Activated CD8-positive, alpha-beta memory T cell treated with anti-CD3 and anti-CD28 coated beads for 1 hour (primary cell): ENCODE measurements at regions not wholly inside any gene's neighbourhood (a gene's known extent, or its start where the extent isn't known, plus 50 kb on each side); places are given as distances from the start of the nearest gene placed in this dataset.
"Not testable (repeated sequence)": the region's sequence is repeated elsewhere in the genome, so short reads cannot be mapped to it uniquely, and the experiment has no call there.

ENCODE experiments used
- DNase-seq, 2 donors: peaks; one replicate each; pipeline ENCODE4 v3.0.0-alpha.2; 2020; ENCODE audit warnings: low read depth in 1 of 2; ENCODE audit errors: extremely low read depth in 1 of 2

DNA sequence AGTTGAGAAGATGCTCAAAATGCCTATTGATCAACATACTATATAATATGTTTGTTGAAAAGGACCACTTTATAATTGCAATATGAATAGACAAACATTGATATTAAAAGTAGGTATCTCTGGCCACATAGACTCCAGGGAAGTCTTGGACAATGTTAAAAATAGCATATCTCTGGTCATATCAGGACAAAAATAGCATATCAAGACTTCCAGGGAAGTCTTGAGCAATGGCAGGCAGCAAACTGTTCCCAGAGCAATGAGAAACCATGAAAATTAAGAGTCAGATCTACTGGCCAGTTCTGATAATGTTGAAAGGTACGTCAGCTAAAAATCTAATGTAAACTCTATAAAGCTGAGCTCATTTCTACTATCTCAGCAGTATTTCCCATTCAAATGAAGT lies 1130.3 kb upstream of the CITED2 start:
- no peak for DNase-seq

GRCh38 chr6:140500849-140501248 lies 1126.4 kb upstream of the CITED2 start:
- no peak for DNase-seq

- no peak for DNase-seq
Measured at GRCh38 chr6:140499607-140500006, 1125.2 kb upstream of the CITED2 start.

DNA sequence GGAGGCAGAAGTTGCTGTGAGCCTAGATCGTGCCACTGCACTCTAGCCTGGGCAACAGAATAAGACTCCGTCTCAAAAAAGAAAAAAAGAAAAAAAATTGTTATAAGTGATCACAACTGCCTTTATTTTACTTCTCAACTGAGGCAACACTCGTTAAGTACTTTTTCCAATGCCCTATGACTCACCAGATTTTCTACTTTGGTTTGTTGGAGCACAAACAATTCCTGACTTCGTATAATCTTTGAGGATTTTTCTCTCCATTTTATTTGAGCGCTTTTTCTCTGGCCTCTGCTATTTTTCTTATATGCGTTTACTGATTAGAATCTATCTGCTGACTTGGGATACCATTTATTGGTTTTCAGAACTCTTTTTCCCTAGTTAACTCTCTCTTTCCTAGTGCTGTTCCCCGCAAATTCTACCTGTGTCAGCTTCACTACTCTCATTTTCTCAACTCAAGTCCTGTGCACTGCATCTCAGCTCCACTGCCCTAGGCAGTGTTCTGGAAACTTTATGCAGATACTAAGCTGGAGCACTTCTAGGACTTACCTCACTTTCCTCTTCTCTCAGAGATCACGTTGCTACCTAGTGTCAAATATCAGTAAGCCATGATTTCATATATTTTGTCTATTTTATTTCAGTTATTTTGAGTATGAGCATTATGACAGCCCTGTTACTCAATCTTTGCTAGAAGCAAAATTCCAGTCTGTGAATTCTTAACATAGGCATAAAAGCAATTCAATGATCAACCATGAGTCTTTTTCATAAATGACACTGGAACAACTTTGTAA lies 1120.1 kb upstream of the CITED2 start:
- no peak for DNase-seq

- not testable (repeated sequence) for DNase-seq
Measured at GRCh38 chr6:140493470-140493869, 1119.0 kb upstream of the CITED2 start.

DNA sequence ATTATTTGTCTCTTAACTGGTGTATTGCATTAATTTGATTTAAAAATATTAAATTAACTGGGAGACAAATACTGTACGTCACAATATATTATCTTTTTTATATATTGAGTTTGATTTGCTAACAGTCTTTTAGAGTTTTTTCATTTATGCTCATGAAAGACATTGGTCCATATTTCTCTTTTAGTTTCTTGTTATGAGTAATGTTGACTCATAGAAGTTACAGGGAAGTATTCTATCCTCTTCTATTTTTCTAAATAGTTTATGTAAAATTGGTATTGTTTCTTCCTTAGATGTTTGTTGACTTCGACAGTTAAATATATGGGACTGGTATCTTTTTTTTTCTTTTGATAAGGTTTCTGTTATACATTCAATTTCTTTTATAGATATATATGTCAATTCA lies 1115.6 kb upstream of the CITED2 start:
- DNase-seq: no peak

- DNase-seq: no peak
Measured at GRCh38 chr6:140487586-140487985, 1113.1 kb upstream of the CITED2 start.

DNA sequence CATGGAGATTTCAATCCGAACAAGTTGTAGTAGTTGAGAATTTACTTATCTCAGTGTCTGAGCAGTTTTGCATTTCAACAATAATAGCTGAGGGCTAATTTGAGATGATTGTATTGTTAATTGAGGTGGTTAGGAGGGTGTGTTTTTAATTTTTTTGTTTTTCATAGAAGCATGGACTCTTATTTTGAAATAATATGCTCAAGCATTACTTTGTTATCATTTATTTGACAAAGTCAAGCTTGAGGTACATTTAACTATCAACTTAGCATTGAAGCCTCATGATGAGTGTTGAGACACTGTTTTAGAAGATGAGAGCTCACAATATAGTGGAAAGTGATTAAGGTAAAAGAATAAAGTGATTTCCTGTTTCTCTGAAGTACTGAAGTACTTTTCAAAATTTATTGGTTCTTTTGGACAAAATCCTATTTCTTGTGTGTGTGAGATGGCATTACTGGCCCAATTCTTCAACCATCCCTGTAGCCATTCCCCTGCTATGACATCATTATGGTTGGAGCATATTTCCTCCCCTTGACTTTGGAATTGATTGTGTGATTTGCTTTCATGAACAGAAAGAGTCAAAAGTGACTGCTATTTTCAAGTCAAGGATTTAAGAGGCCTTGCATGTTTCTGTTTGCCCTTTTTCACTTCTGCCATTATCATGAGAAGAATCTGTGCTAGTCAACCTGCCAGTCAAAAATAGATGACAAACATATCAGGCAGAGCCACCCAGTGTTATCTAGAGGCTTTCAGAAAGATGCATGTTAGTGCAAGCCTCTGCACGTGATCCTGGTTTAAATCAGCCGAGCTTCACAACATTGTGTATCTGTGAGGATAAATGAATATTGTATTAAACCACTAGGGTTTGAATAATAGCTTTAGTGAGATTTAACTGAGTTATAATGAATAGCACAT lies 1112.3 kb upstream of the CITED2 start:
- no peak for DNase-seq

DNA sequence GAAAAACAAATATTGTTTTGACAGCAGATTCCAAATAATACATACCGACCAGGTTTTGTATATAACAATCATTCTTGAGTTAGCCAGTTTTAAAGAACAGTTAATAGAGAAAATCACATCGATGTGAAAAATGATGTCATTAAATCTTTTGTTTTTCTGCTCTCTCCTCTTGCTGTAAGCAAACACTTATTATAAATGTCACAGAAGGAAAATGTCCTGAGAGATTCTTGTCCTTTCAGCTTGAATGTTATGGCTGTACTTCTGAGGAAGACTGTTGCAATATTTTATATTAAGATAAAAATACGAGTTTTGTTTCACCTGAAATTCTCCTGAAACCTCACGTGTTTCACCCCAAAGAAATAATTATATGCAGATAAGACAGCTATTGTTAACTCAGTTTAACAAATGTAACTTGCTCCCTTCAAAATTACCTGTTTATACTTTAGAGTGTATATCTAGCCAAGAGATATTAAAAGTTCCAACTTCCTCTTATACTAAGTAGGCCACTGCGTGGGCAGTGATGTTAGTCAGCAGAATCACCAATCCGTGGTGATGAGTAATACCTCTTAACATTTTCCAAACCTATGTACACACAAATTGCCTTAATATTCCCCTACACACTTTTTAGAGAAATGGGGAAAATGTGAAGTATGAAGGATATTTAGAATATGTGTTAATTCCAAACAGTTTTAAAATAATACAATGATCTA lies 1111.4 kb upstream of the CITED2 start:
- DNase-seq: no peak

GRCh38 chr6:140480852-140481251 lies 1106.4 kb upstream of the CITED2 start:
- no peak for DNase-seq

- DNase-seq: no peak
Measured at GRCh38 chr6:140478631-140479030, 1104.2 kb upstream of the CITED2 start.

DNA sequence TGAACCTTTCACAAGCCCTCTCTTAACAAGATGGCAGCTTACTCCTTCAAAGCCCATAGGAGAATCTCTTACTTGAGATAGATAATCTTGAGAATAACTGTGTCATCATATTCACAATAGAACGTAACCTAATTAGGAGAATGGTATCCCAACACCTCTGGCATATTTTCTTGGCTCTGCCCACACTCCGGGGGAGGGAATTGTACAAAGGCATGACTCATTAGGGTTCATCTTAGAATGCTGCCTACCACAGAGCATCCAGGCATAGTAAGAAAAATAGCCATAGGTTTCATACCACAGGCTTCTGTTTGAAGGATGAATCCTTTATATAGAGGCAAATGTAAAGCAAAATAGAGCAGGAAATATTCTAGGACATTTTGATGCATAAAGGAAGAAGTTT lies 1100.6 kb upstream of the CITED2 start:
- DNase-seq: no peak

- DNase-seq: no peak
Measured at GRCh38 chr6:140464720-140465119, 1090.3 kb upstream of the CITED2 start.

DNA sequence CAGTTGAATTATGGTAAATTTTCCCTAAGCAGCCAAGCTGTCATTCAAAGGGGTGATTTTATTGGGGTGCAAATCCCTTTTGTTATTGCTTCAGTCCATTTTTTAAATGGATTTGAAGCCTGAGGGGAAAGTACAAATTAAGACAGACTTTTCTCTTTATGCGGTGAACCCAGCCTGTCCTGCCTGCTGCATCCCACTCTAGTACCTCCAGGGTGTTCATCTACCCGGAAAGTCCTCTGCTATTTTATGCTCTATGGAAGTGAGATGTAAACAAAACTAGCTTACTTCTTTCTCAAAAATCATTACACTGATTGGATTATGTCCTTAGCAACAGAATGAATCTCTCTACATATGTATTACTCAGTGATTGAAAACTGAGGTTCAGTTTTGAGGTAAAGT lies 1088.9 kb upstream of the CITED2 start:
- DNase-seq: no peak

- DNase-seq: no peak
Measured at GRCh38 chr6:140462453-140463311, 1088.2 kb upstream of the CITED2 start.

GRCh38 chr6:140462076-140462452 lies 1087.6 kb upstream of the CITED2 start:
- DNase-seq: no peak

DNA sequence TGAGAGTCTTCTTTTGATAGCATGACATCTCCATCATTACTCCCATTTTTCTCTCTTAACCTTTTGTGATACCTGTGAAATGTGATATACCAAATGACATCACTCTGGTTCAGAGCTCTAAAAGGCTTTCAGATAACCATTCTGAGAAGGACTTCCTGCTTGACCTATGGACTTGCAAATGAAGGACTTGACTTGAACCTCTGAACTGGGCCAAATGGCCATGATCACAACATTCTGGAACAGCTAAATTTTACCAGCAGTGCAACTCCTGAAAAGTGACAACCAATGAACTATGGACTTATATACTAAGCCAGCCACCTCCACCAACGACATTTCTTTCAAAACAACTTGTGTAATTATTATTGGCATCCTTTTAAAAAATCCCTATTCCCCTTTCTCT lies 1085.8 kb upstream of the CITED2 start:
- DNase-seq: no peak

DNA sequence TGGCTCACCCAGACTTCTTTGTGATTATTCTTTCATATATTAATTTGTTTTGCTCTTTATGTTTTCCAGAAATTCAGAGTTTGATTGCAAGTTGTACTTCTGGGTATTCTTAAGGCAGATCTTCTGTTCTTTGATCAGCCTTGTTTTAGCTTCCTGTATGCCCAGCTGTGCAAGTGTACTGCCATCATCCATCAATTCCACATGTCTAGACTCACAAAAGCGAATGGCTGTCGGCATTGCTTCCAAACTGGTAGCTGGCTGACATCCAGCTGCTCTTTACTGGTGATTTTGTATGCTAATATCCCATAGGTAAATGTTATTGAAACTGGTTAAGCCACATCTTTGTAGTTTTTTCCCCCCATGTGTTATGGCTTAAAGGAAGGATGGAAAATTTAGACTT lies 1084.8 kb upstream of the CITED2 start:
- DNase-seq: no peak

DNA sequence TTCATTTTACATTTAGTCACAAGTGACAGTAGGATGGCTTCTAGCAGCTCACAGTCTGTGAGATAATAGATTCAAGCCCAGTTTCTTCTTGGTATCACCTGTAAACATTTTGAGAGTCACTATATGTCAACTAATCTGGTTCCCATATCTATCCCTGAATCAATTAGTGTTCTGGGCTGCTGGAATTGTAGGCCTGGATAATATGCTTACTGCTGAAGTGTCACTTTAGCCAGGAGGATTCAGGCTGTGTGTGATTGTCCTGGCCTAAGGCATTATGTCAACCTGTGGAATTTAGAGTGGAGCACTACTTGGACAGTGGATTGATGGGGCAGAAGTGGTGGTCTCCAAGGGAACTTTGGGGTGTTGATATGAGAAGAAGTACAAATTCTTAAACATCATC lies 1071.8 kb upstream of the CITED2 start:
- no peak for DNase-seq

- DNase-seq: no peak
Measured at GRCh38 chr6:140445474-140446004, 1071.1 kb upstream of the CITED2 start.
